ENCODE measurements at regions not wholly inside any gene's neighbourhood (a gene's known extent, or its start where the extent isn't known, plus 50 kb on each side); places are given as distances from the start of the nearest gene placed in this dataset.

GRCh38 chr14:96686126-96686525, 111.1 kb upstream of the VRK1 start:
- no peak for TF ChIP-seq JUND (IDR thresholded peaks at IDR 0.05; ENCODE audit: low read length)
- no peak for TF ChIP-seq ASH2L (IDR thresholded peaks at IDR 0.05; ENCODE audit: low read length)
- TF ChIP-seq, protein P1, sequence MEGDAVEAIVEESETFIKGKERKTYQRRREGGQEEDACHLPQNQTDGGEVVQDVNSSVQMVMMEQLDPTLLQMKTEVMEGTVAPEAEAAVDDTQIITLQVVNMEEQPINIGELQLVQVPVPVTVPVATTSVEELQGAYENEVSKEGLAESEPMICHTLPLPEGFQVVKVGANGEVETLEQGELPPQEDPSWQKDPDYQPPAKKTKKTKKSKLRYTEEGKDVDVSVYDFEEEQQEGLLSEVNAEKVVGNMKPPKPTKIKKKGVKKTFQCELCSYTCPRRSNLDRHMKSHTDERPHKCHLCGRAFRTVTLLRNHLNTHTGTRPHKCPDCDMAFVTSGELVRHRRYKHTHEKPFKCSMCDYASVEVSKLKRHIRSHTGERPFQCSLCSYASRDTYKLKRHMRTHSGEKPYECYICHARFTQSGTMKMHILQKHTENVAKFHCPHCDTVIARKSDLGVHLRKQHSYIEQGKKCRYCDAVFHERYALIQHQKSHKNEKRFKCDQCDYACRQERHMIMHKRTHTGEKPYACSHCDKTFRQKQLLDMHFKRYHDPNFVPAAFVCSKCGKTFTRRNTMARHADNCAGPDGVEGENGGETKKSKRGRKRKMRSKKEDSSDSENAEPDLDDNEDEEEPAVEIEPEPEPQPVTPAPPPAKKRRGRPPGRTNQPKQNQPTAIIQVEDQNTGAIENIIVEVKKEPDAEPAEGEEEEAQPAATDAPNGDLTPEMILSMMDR (IDR thresholded peaks at IDR 0.05; ENCODE audit: control extremely low read depth in 1 of 3, insufficient read depth in 1 of 3, low read depth in 1 of 3, low read length in 3 of 3): no peak
